ENCODE measurements at regions not wholly inside any gene's neighbourhood (a gene's known extent, or its start where the extent isn't known, plus 50 kb on each side); places are given as distances from the start of the nearest gene placed in this dataset.

DNA sequence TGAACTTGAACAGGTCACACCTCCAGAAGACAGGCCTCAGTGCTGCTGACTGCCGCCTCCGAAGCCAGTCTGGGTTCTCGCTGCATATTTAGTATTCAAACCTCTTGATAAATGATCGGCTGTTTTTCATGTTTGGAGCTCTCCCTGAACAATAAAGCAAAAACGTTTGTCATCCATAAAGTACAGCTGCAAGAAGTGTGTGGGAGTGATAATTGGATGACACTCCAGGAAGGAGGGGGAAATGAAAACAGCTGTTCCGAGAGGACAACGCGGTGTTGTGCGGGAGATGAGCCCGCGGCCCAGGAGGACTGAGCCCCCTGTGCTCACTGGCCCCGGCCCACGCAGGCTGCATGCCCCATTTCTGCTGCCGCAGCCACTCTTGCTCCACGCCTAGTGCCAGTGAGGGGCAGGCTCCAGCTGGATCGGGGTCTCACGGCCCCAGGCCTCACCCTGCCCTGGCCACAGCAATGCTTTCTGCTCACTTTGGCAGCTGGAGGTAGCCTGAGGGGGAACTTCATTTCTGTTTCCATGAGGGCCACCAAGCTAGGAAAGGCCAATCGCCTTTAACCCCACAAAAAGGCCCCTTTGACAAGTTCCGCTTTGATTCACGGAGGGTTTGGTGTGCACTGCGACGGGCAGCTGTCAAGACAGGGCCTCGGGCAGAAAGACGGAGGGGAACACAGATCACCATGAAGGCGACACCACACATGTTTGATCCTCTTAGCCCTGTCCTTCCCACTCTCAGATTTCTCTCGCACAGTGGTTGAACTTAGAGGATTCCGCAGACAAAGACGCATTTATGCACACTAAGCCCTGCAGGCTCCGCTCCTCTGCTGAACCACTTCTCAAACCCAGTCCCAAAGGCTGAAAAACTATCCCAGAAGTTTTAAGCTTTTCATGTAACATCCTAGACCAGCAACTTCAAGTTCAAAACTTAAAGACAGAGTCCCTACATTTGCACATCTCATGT, 537.6 kb downstream of the EFNB2 start:
- Histone ChIP-seq H3K36me3 (no peaks in the 10 kb centered on the region), H3K27ac (no peak overlapping the region), H3K27me3 (no peaks in the 10 kb centered on the region), H3K4me1 (no peaks in the 10 kb centered on the region), H3K9me3 (peaks cover 0 to 4% (median 0%) of the 10 kb centered on the region in 11 donors), H3K4me3 (peak overlapping the region in 1 of 10 donors; percentile 7)
- 65 to 70% methylated on average over 29 of the region's 29 CpGs for WGBS, 2 donors
- ATAC-seq = peak in 4 of 8 donors; percentile 23 to 48 (median 40)
- intact Hi-C loops (cut with DNase I) = no loop called here
- TF ChIP-seq, protein P1, sequence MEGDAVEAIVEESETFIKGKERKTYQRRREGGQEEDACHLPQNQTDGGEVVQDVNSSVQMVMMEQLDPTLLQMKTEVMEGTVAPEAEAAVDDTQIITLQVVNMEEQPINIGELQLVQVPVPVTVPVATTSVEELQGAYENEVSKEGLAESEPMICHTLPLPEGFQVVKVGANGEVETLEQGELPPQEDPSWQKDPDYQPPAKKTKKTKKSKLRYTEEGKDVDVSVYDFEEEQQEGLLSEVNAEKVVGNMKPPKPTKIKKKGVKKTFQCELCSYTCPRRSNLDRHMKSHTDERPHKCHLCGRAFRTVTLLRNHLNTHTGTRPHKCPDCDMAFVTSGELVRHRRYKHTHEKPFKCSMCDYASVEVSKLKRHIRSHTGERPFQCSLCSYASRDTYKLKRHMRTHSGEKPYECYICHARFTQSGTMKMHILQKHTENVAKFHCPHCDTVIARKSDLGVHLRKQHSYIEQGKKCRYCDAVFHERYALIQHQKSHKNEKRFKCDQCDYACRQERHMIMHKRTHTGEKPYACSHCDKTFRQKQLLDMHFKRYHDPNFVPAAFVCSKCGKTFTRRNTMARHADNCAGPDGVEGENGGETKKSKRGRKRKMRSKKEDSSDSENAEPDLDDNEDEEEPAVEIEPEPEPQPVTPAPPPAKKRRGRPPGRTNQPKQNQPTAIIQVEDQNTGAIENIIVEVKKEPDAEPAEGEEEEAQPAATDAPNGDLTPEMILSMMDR (IDR thresholded peaks at IDR 0.05) = no peak
- DNase-seq = no peak

DNA sequence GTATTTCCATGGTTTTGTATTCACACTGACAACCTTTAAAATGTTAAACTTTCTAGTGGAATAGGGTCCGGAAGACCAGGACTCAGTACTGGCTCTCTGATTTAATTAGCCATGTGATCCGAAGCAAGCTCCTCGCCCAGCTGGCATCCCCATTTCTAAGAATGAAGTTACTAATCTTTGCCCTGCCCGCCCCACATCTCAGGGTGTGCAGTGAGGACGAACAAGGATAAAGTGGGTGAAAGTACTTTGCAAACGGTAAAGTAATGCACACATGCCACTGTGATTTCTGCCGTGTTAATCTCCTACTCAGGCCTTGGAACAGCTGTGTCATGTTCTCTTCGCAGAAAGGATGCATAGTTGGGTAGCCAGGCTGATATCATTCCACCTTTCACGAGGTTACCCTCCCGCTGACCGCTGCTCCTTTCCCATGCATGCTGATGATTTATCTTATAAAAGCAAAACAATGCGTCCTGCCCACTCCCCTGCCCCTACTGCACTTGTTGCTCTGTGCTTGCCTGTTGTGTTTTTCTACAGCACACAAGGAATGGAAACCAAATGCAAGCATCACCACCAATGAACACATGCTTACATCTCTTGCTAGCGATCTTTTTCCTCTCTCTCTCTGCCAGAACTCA, 539.0 kb downstream of the EFNB2 start:
- Histone ChIP-seq H3K27ac (no peak overlapping the region), H3K4me3 (no peak overlapping the region), H3K4me1 (no peaks in the 10 kb centered on the region), H3K36me3 (no peaks in the 10 kb centered on the region), H3K9me3 (peaks cover 0 to 4% (median 0%) of the 10 kb centered on the region in 11 donors), H3K27me3 (no peaks in the 10 kb centered on the region)
- 75 to 86% methylated on average over 13 of the region's 13 CpGs for WGBS, 2 donors
- no peak for ATAC-seq
- intact Hi-C loops (cut with DNase I) = no loop called here
- TF ChIP-seq, protein P1 (IDR thresholded peaks at IDR 0.05) = no peak
- DNase-seq = no peak

DNA sequence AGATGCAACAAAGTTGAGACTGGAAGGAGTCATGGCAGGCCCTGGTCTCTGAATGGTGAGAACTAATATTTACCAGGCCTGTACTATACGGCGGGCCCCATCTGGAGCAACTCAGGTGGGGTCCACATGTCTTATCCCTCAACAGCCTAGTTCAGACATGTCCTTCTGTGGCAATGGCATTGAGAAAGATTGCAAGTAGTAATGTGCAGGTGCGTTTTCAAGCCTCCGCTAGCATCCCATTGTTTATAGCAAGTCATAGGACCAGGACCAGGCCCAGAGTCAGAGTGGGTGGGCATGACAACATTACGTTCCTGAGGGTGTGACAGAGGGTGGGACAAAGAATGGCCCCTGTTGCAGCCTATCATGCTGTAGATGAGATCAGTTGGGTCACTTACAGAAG, 541.1 kb downstream of the EFNB2 start:
- H3K27me3 ChIP-seq = no peaks in the 10 kb centered on the region
- H3K4me3 ChIP-seq = no peak overlapping the region
- 96 to 98% methylated on average over 5 of the region's 5 CpGs for WGBS, 2 donors
- ATAC-seq = no peak
- H3K27ac ChIP-seq = no peak overlapping the region
- intact Hi-C loops (cut with DNase I) = no loop called here
- DNase-seq = no peak
- H3K4me1 ChIP-seq = no peaks in the 10 kb centered on the region
- TF ChIP-seq, protein P1 (IDR thresholded peaks at IDR 0.05) = no peak
- no peaks in the 10 kb centered on the region for H3K36me3 ChIP-seq
- H3K9me3 ChIP-seq = no peaks in the 10 kb centered on the region

DNA sequence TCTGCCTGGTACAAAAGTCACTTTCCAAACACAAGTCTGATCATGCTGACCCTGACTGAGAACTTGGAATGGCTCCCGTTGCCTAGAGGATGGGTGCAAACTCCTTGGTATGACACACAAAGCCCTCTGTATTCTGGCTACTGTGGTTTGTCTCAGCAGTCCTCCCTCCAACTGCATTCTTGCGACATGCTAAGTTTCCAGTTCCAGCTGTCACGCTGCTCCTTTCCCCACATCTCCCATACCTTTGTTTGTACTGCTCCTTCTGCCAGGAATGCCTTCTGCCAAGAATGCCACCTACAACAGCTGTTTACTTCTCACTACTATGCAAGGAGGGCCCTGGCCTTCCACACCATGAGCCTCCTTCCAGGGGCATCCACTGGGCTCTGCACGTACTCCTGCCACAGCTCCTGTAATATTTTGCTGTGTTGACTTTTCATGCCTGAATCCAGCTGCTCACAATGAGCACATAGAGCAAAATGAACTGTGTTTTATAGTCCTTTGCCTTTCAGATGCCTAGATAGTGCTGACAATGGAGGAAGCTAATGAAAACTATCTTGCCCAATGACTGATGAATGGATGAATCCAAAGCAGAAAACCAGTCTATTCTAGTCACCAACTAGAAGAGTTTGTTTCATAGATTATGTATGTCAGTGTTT, 543.7 kb downstream of the EFNB2 start:
- H3K27me3 ChIP-seq = no peaks in the 10 kb centered on the region
- ATAC-seq (peak in 1 of 8 donors; percentile 67), DNase-seq (no peak)
- H3K4me3 ChIP-seq = no peak overlapping the region
- 78 to 80% methylated on average over 4 of the region's 4 CpGs for WGBS, 2 donors
- H3K9me3 ChIP-seq = no peaks in the 10 kb centered on the region
- H3K27ac ChIP-seq = no peak overlapping the region
- intact Hi-C loops (cut with DNase I) = no loop called here
- H3K4me1 ChIP-seq = no peaks in the 10 kb centered on the region
- no peaks in the 10 kb centered on the region for H3K36me3 ChIP-seq
- TF ChIP-seq, protein P1 (IDR thresholded peaks at IDR 0.05) = no peak
